GM23248 (cell line): ENCODE measurements at regions not wholly inside any gene's neighbourhood (a gene's known extent, or its start where the extent isn't known, plus 50 kb on each side); places are given as distances from the start of the nearest gene placed in this dataset.
A peak's percentile ranks its signal among the peaks of the same experiment; 100 is the strongest.
"Not testable (repeated sequence)": the region's sequence is repeated elsewhere in the genome, so short reads cannot be mapped to it uniquely, and the experiment has no call there.

Source experiments
- DNase-seq: peaks from one replicate; pipeline ENCODE4 v3.0.0-alpha.2; 2015
- H2AFZ ChIP-seq: fragments of 200-600 bp; sonication (generic); 2 replicates; pipeline ENCODE4 v1.6.1; 2016; ENCODE audit warnings: antibody characterized with exemption
- H3F3A ChIP-seq: fragments of 200-600 bp; sonication (generic); 2 replicates; pipeline ENCODE4 v1.6.1; 2016; ENCODE audit warnings: mild to moderate bottlenecking, antibody characterized with exemption, mixed run types; ENCODE audit not compliant: insufficient read depth
- H3K27ac ChIP-seq: fragments of 200-600 bp; sonication (generic); 2 replicates; pipeline ENCODE4 v1.5.1; 2016; ENCODE audit warnings: mild to moderate bottlenecking
- H3K27me3 ChIP-seq: fragments of 200-600 bp; sonication (generic); replicated peaks from 2 replicates; pipeline ENCODE4 v1.6.1; 2016; ENCODE audit warnings: mild to moderate bottlenecking; ENCODE audit not compliant: insufficient read depth
- H3K36me3 ChIP-seq: fragments of 200-600 bp; sonication (generic); 2 replicates; pipeline ENCODE4 v1.6.1; 2016; ENCODE audit warnings: low read depth, mild to moderate bottlenecking
- H3K4me1 ChIP-seq: fragments of 200-600 bp; sonication (generic); 2 replicates; pipeline ENCODE4 v1.6.1; 2016; ENCODE audit warnings: mild to moderate bottlenecking; ENCODE audit not compliant: insufficient read depth
- H3K4me2 ChIP-seq: fragments of 200-600 bp; sonication (generic); one replicate; pipeline ENCODE4 v1.6.1; 2016; ENCODE audit warnings: mild to moderate bottlenecking; ENCODE audit not compliant: unreplicated experiment
- H3K4me3 ChIP-seq: fragments of 200-600 bp; sonication (generic); 2 replicates; pipeline ENCODE4 v1.5.1; 2016; ENCODE audit warnings: mild to moderate bottlenecking
- H3K79me2 ChIP-seq: fragments of 200-600 bp; sonication (generic); 2 replicates; pipeline ENCODE4 v1.6.1; 2016; ENCODE audit warnings: mild to moderate bottlenecking; ENCODE audit not compliant: insufficient read depth
- H3K9ac ChIP-seq: fragments of 200-600 bp; sonication (generic); 2 replicates; pipeline ENCODE4 v1.6.1; 2016; ENCODE audit warnings: mild to moderate bottlenecking
- H3K9me2 ChIP-seq: fragments of 200-600 bp; sonication (generic); 2 replicates; pipeline ENCODE4 v1.6.1; 2016; ENCODE audit warnings: mixed run types, mild to moderate bottlenecking, moderate library complexity; ENCODE audit not compliant: insufficient read depth
- H3K9me3 ChIP-seq: fragments of 200-600 bp; sonication (generic); one replicate; pipeline ENCODE4 v1.6.1; 2017; ENCODE audit warnings: low read depth
- H4K20me1 ChIP-seq: fragments of 200-600 bp; sonication (generic); 2 replicates; pipeline ENCODE4 v1.6.0; 2016; ENCODE audit not compliant: insufficient read depth
- EZH2 ChIP-seq: fragments of 200-600 bp; sonication (generic); IDR thresholded peaks from 2 replicates; pipeline ENCODE4 v1.6.1; 2018; ENCODE audit warnings: antibody characterized with exemption, mild to moderate bottlenecking; ENCODE audit not compliant: insufficient read depth, poor library complexity, severe bottlenecking
- EZH2phosphoT487 ChIP-seq: fragments of 200-600 bp; sonication (generic); IDR thresholded peaks from 2 replicates; pipeline ENCODE4 v1.6.1; 2018; ENCODE audit warnings: antibody characterized with exemption, moderate library complexity, mild to moderate bottlenecking, low read depth; ENCODE audit not compliant: insufficient read depth
- WGBS, 2 experiments: methylation state at CpG; one replicate each; pipeline ENCODE4 v1.1.6; 2015 to 2017; ENCODE audit warnings: low lambda C conversion rate in 2 of 2, low coverage in 1 of 2; ENCODE audit errors: missing lambda C conversion rate in 2 of 2; 5-methylcytosine and 5-hydroxymethylcytosine counted together
- in situ Hi-C: fragments of 300-500 bp; cut with MboI; formaldehyde crosslinking; loops from 2 replicates; pipeline ENCODE4 v1.15.0; 2020

DNA sequence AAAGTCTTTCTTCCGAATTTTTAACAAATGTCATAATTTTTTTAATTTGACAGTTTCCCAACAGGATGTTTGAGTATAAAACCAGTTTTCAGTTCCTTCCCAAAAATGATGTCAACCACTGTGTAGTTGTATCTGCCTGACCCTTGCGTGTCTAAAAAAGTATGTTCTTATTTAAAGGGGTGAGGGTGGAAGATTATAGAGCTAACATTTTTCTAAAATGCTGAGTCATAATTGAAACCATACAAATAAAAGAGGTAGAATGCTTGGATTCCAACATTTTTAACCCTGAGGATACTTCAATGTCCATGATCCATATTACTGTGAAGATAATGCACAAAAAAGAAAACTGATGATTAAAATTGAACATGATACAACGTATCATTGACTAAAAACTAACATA is 1388.8 kb downstream of the UQCRFS1 start:
- Histone ChIP-seq H3K27ac (no peak overlapping the region), H3K9ac (no peak overlapping the region), H3K9me3 (no peaks in the 10 kb centered on the region), H3K27me3 (no peaks in the 10 kb centered on the region), H2AFZ (no peak overlapping the region), H4K20me1 (no peaks in the 10 kb centered on the region), H3F3A (no peaks in the 10 kb centered on the region), H3K4me2 (no peak overlapping the region), H3K4me3 (no peak overlapping the region), H3K79me2 (no peaks in the 10 kb centered on the region), H3K4me1 (no peaks in the 10 kb centered on the region), H3K36me3 (no peaks in the 10 kb centered on the region), H3K9me2 (no peaks in the 10 kb centered on the region)
- peak; percentile 8 for DNase-seq
- 64 to 72% methylated on average over 3 of the region's 3 CpGs for WGBS, 2 experiments
- no peak for TF ChIP-seq EZH2phosphoT487
- no peak for TF ChIP-seq EZH2
- in situ Hi-C loops: no loop called here

GRCh38 chr19:27822336-27822735 is 1390.6 kb downstream of the UQCRFS1 start:
- no peaks in the 10 kb centered on the region for H3K79me2 ChIP-seq
- no peaks in the 10 kb centered on the region for H3K9me3 ChIP-seq
- no peaks in the 10 kb centered on the region for H4K20me1 ChIP-seq
- peak; percentile 36 for DNase-seq
- H3K27me3 ChIP-seq: no peaks in the 10 kb centered on the region
- 67 to 87% methylated on average over 1 of the region's 2 CpGs for WGBS, 2 experiments
- H3F3A ChIP-seq: no peaks in the 10 kb centered on the region
- no peaks in the 10 kb centered on the region for H3K36me3 ChIP-seq
- H3K4me1 ChIP-seq: no peaks in the 10 kb centered on the region
- H3K4me3 ChIP-seq: no peak overlapping the region
- no peak overlapping the region for H3K27ac ChIP-seq
- H3K9ac ChIP-seq: no peak overlapping the region
- in situ Hi-C loops: no loop called here
- H2AFZ ChIP-seq: no peak overlapping the region
- no peaks in the 10 kb centered on the region for H3K9me2 ChIP-seq
- no peak overlapping the region for H3K4me2 ChIP-seq
- TF ChIP-seq EZH2phosphoT487 (no peak), EZH2 (no peak)

GRCh38 chr19:27821418-27822018 is 1391.4 kb downstream of the UQCRFS1 start:
- Histone ChIP-seq H3K4me2 (no peak overlapping the region), H3K9me3 (no peaks in the 10 kb centered on the region), H3K4me3 (no peak overlapping the region)

GRCh38 chr19:27815985-27816384 is 1397.0 kb downstream of the UQCRFS1 start:
- Histone ChIP-seq H4K20me1 (no peaks in the 10 kb centered on the region; the same call in 1 of the 2 replicates), H3K4me2 (no peak overlapping the region), H3K4me1 (no peaks in the 10 kb centered on the region), H3K9me2 (no peaks in the 10 kb centered on the region), H3K4me3 (no peak overlapping the region), H2AFZ (no peak overlapping the region), H3K9me3 (no peaks in the 10 kb centered on the region), H3F3A (no peaks in the 10 kb centered on the region), H3K9ac (no peak overlapping the region), H3K27ac (no peak overlapping the region), H3K79me2 (no peaks in the 10 kb centered on the region), H3K27me3 (no peaks in the 10 kb centered on the region), H3K36me3 (no peaks in the 10 kb centered on the region)
- in situ Hi-C loops: no loop called here
- DNase-seq: no peak
- TF ChIP-seq EZH2phosphoT487: no peak
- no peak for TF ChIP-seq EZH2
- 21 to 24% methylated on average over 1 of the region's 1 CpG for WGBS, 2 experiments

More at GRCh38 chr19:27821418-27822018, 1391.4 kb downstream of the UQCRFS1 start:
- Histone ChIP-seq H3K27me3 (no peaks in the 10 kb centered on the region), H3F3A (no peaks in the 10 kb centered on the region), H3K79me2 (no peaks in the 10 kb centered on the region), H3K4me1 (no peaks in the 10 kb centered on the region), H2AFZ (no peak overlapping the region), H3K9me2 (no peaks in the 10 kb centered on the region), H3K9ac (no peak overlapping the region), H4K20me1 (no peaks in the 10 kb centered on the region), H3K36me3 (no peaks in the 10 kb centered on the region), H3K27ac (no peak overlapping the region)
- no peak for TF ChIP-seq EZH2
- TF ChIP-seq EZH2phosphoT487: no peak
- in situ Hi-C loops: no loop called here
- no peak for DNase-seq

GRCh38 chr19:27814834-27815233 is 1398.1 kb downstream of the UQCRFS1 start:
- DNase-seq, H3F3A ChIP-seq, H4K20me1 ChIP-seq, H3K4me3 ChIP-seq, H3K9ac ChIP-seq, H3K27ac ChIP-seq, H3K27me3 ChIP-seq, H3K4me2 ChIP-seq, H2AFZ ChIP-seq, H3K9me2 ChIP-seq, in situ Hi-C loops, H3K79me2 ChIP-seq, H3K9me3 ChIP-seq, H3K4me1 ChIP-seq, H3K36me3 ChIP-seq: not testable (repeated sequence)
- 80 to 85% methylated on average over 4 of the region's 4 CpGs for WGBS, 2 experiments

DNA sequence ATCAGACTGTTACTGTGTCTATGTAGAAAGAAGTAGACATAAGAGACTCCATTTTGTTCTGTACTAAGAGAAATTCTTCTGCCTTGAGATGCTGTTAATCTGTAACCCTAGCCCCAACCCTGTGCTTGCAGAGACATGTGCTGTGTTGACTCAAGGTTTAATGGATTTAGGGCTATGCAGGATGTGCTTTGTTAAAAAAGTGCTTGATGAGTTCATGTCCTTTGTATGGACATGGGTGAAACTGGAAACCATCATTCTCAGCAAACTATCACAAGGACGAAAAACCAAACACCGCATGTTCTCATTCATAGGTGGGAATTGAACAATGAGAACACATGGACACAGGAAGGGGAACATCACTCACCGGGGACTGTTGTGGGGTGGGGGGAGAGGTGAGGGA is 1398.7 kb downstream of the UQCRFS1 start:
- H3K36me3 ChIP-seq, H3K4me2 ChIP-seq, H3K4me3 ChIP-seq, H3K79me2 ChIP-seq, H2AFZ ChIP-seq, in situ Hi-C loops, H3K27me3 ChIP-seq, H3F3A ChIP-seq, H3K27ac ChIP-seq, H3K4me1 ChIP-seq, H3K9me2 ChIP-seq, H3K9me3 ChIP-seq, H4K20me1 ChIP-seq, DNase-seq, H3K9ac ChIP-seq: not testable (repeated sequence)
- WGBS, 2 experiments: 94 to 97% methylated on average over 3 of the region's 3 CpGs
